Caco-2 (cell line): ENCODE measurements at regions not wholly inside any gene's neighbourhood (a gene's known extent, or its start where the extent isn't known, plus 50 kb on each side); places are given as distances from the start of the nearest gene placed in this dataset.
"Not testable (repeated sequence)": the region's sequence is repeated elsewhere in the genome, so short reads cannot be mapped to it uniquely, and the experiment has no call there.

ENCODE experiments used
- BruUV-seq: library from RNA; stranded (reverse); fragments of 400-500 nt; replicated peaks from 2 replicates; lab custom pipeline; 2021; lab: Mats Ljungman, UMichigan
- CTCF ChIA-PET: fragments of 300-600 bp; sonication (Branson Sonifier 250); formaldehyde crosslinking; loops from one replicate; lab custom pipeline; 2022; ENCODE audit warnings: antibody characterized with exemption; lab: Charles Lee
- POLR2A ChIA-PET: fragments of 300-600 bp; sonication (Branson Sonifier 250); formaldehyde crosslinking; loops from one replicate; lab custom pipeline; 2022; ENCODE audit warnings: antibody characterized with exemption; lab: Charles Lee
- DNase-seq, 2 experiments: peaks; one replicate each; pipeline versions ENCODE4 v3.0.0 to v3.0.0-alpha.2; 2020 to 2022
- H3K27me3 ChIP-seq: replicated peaks from 2 replicates; pipeline ENCODE4 v1.6.0; 2011; ENCODE audit warnings: low read length; ENCODE audit not compliant: control insufficient read depth, insufficient read depth
- H3K36me3 ChIP-seq: 2 replicates; pipeline ENCODE4 v1.5.1; 2011; ENCODE audit warnings: low read length; ENCODE audit not compliant: control insufficient read depth, insufficient read depth
- H3K4me1 ChIP-seq: fragments of 250-450 bp; sonication (Bioruptor Pico); 2 replicates; pipeline ENCODE4 v1.5.1; 2020; ENCODE audit warnings: mild to moderate bottlenecking
- H3K4me3 ChIP-seq: 2 replicates; pipeline ENCODE4 v1.5.1; 2011; ENCODE audit warnings: low read depth, mild to moderate bottlenecking, control low read depth, low read length
- H3K9me3 ChIP-seq: fragments of 250-450 bp; sonication (Bioruptor Pico); 2 replicates; pipeline ENCODE4 v1.5.1; 2020; ENCODE audit warnings: mild to moderate bottlenecking, moderate library complexity
- H3K27ac Mint-ChIP-seq: one replicate; pipeline ENCODE4 v1.8.0; 2022; ENCODE audit warnings: mixed read lengths; ENCODE audit not compliant: unreplicated experiment
- H3K27me3 Mint-ChIP-seq: one replicate; pipeline ENCODE4 v1.8.0; 2022; ENCODE audit warnings: mixed read lengths; ENCODE audit not compliant: insufficient read depth, unreplicated experiment
- H3K36me3 Mint-ChIP-seq: one replicate; pipeline ENCODE4 v1.8.0; 2022; ENCODE audit warnings: mild to moderate bottlenecking, mixed read lengths; ENCODE audit not compliant: insufficient read depth, unreplicated experiment
- H3K4me1 Mint-ChIP-seq: one replicate; pipeline ENCODE4 v1.8.0; 2022; ENCODE audit warnings: low read depth, mixed read lengths; ENCODE audit not compliant: unreplicated experiment
- H3K4me3 Mint-ChIP-seq: one replicate; pipeline ENCODE4 v1.8.0; 2022; ENCODE audit warnings: mild to moderate bottlenecking, moderate library complexity, mixed read lengths; ENCODE audit not compliant: unreplicated experiment
- H3K9me3 Mint-ChIP-seq: one replicate; pipeline ENCODE4 v1.8.0; 2022; ENCODE audit warnings: mixed read lengths; ENCODE audit not compliant: unreplicated experiment
- intact Hi-C: fragments of 100-400 bp; cut with micrococcal nuclease; formaldehyde crosslinking; loops from one replicate; pipeline ENCODE4 v1.10.0; 2022; ENCODE audit not compliant: unreplicated experiment
- TF ChIP-seq, protein P1 (sequence below), 2 experiments: fragments of 200-600 bp in 1 of 2; IDR thresholded peaks; 1 replicate in 1 of 2; 2 replicates in 1 of 2; pipeline versions ENCODE4 v1.5.1 to v1.8.0; 2011 to 2022; ENCODE audit warnings: antibody characterized with exemption in 1 of 2, control low read depth in 1 of 2, inconsistent platforms in 1 of 2, low read depth in 1 of 2, low read length in 1 of 2, mild to moderate bottlenecking in 1 of 2, moderate library complexity in 1 of 2; ENCODE audit not compliant: insufficient read depth in 1 of 2, severe bottlenecking in 1 of 2, unreplicated experiment in 1 of 2

DNA sequence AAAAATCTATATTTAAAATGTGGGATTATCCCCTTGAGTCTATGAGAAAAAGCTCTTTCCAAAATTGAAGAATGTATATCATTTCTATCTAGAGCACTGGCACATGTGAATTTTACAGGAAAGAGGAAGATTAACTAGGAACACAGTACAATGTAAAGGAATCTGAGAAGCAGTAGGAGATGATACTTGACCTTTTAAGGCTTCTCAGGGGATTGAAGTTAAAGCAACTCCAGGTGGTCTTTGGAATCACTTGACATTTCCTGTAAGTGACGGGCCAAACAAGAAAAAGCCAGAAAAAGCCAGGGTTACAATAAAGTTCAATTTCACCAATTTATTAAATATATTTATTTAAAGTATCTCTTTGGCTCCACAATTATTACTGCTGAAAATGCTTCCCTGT is 1373.9 kb downstream of the OLFM4 start:
- no peak overlapping the region for H3K27ac Mint-ChIP-seq
- DNase-seq = no peak
- BruUV-seq = no TSS peak
- Histone ChIP-seq H3K9me3 (no peaks in the 10 kb centered on the region), H3K27me3 (no peaks in the 10 kb centered on the region), H3K4me1 (no peaks in the 10 kb centered on the region), H3K4me3 (no peak overlapping the region), H3K36me3 (no peaks in the 10 kb centered on the region)
- POLR2A ChIA-PET = no interaction called here
- peaks cover 3% of the 10 kb centered on the region for H3K27me3 Mint-ChIP-seq
- H3K4me3 Mint-ChIP-seq = no peak overlapping the region
- H3K36me3 Mint-ChIP-seq = no peaks in the 10 kb centered on the region
- CTCF ChIA-PET = no interaction called here
- no peaks in the 10 kb centered on the region for H3K9me3 Mint-ChIP-seq
- no peaks in the 10 kb centered on the region for H3K4me1 Mint-ChIP-seq
- TF ChIP-seq, protein P1, sequence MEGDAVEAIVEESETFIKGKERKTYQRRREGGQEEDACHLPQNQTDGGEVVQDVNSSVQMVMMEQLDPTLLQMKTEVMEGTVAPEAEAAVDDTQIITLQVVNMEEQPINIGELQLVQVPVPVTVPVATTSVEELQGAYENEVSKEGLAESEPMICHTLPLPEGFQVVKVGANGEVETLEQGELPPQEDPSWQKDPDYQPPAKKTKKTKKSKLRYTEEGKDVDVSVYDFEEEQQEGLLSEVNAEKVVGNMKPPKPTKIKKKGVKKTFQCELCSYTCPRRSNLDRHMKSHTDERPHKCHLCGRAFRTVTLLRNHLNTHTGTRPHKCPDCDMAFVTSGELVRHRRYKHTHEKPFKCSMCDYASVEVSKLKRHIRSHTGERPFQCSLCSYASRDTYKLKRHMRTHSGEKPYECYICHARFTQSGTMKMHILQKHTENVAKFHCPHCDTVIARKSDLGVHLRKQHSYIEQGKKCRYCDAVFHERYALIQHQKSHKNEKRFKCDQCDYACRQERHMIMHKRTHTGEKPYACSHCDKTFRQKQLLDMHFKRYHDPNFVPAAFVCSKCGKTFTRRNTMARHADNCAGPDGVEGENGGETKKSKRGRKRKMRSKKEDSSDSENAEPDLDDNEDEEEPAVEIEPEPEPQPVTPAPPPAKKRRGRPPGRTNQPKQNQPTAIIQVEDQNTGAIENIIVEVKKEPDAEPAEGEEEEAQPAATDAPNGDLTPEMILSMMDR (IDR thresholded peaks at IDR 0.05; ENCODE audit: insufficient read depth in 1 of 2, low read depth in 1 of 2, low read length in 1 of 2, severe bottlenecking in 1 of 2, unreplicated experiment in 1 of 2) = no peak
- intact Hi-C loops = no loop called here

DNA sequence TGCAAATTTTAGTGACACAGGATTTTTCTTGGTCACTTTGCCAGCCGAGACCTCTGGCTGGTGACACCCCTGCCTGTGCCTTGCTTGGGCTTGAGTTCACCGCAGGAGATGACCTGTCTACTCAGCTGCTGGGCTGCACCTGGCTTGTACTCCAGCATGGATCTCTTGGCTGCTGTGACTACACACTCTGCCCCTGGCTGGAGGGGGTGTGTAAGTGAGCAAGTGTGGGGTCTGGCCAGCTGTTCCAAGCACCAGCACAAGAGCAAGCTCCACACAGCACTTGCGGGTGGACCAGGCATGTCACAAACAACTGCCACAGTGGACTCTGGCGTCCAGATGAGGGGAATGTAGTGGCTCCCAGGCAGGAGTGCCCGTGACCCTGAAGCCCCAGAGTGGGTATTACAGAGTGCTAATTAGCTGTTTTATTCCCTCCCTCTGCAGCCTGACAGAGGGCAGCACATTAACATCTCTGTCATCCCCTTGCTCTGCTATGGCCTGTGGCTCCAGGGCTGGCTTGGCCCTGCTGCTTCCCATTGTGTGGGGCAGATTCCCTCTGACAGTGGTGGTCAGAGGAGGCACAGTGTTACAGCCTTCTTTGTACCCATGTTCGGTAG is 1387.2 kb downstream of the OLFM4 start:
- Histone ChIP-seq H3K36me3 (no peaks in the 10 kb centered on the region), H3K4me3 (no peak overlapping the region), H3K27me3 (no peaks in the 10 kb centered on the region), H3K4me1 (no peaks in the 10 kb centered on the region), H3K9me3 (no peaks in the 10 kb centered on the region)
- DNase-seq = no peak
- Mint-ChIP-seq H3K4me3 (no peak overlapping the region), H3K27me3 (peaks cover 2% of the 10 kb centered on the region), H3K9me3 (peaks cover 6% of the 10 kb centered on the region), H3K4me1 (no peaks in the 10 kb centered on the region), H3K27ac (no peak overlapping the region), H3K36me3 (no peaks in the 10 kb centered on the region)
- CTCF ChIA-PET = no interaction called here
- BruUV-seq = no TSS peak
- POLR2A ChIA-PET = no interaction called here
- TF ChIP-seq, protein P1 (IDR thresholded peaks at IDR 0.05; ENCODE audit: insufficient read depth in 1 of 2, low read depth in 1 of 2, low read length in 1 of 2, severe bottlenecking in 1 of 2, unreplicated experiment in 1 of 2) = no peak
- intact Hi-C loops = no loop called here

DNA sequence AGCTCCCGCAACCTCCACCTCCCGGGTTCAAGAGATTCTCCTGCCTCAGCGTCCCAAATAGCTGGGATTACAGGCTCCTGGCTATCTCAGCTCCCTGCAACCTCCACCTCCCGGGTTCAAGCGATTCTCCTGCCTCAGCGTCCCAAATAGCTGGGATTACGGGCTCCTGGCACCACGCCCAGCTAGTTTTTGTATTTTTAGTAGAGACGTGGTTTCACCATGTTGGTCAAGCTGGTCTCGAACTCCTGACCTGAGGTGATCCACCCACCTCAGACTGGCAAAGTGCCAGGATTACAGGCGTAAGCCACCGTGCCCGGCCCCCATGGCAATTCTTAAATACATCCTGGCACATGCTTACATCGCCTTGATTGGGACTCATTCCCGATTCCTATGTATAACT is 1394.3 kb downstream of the OLFM4 start:
- H3K4me3 Mint-ChIP-seq, H3K9me3 Mint-ChIP-seq, BruUV-seq, POLR2A ChIA-PET, H3K4me3 ChIP-seq, CTCF ChIA-PET, H3K36me3 ChIP-seq, H3K9me3 ChIP-seq, H3K27me3 ChIP-seq, intact Hi-C loops, H3K27me3 Mint-ChIP-seq, H3K4me1 Mint-ChIP-seq, H3K27ac Mint-ChIP-seq, DNase-seq, H3K4me1 ChIP-seq, H3K36me3 Mint-ChIP-seq: not testable (repeated sequence)
